Fibroblast of lung (primary cell): ENCODE measurements at regions not wholly inside any gene's neighbourhood (a gene's known extent, or its start where the extent isn't known, plus 50 kb on each side); places are given as distances from the start of the nearest gene placed in this dataset.
A peak's percentile ranks its signal among the peaks of the same experiment; 100 is the strongest.

Source experiments
- DNase-seq, 2 donors: peaks; one replicate each; pipeline versions ENCODE4 v3.0.0 to v3.0.0-alpha.2; 2010; ENCODE audit warnings: low read depth in 2 of 2
- H2AFZ ChIP-seq: 2 replicates; pipeline ENCODE4 v1.5.1; 2012; ENCODE audit warnings: low read length, control low read depth, inconsistent platforms
- H3K27ac ChIP-seq: 2 replicates; pipeline ENCODE4 v1.5.1; 2011; ENCODE audit warnings: low read length, control low read depth; ENCODE audit not compliant: insufficient read depth
- H3K27me3 ChIP-seq: 2 replicates; pipeline ENCODE4 v1.5.1; 2011; ENCODE audit warnings: mild to moderate bottlenecking, low read length; ENCODE audit not compliant: control insufficient read depth, insufficient read depth
- H3K36me3 ChIP-seq: 2 replicates; pipeline ENCODE4 v1.5.1; 2011; ENCODE audit warnings: low read length; ENCODE audit not compliant: control insufficient read depth, insufficient read depth
- H3K4me1 ChIP-seq: 2 replicates; pipeline ENCODE4 v1.5.1; 2011; ENCODE audit warnings: low read length; ENCODE audit not compliant: control insufficient read depth, insufficient read depth; ENCODE audit errors: extremely low read depth
- H3K4me2 ChIP-seq: 2 replicates; pipeline ENCODE4 v1.5.1; 2011; ENCODE audit warnings: low read length, control low read depth; ENCODE audit not compliant: insufficient read depth; ENCODE audit errors: extremely low read depth
- H3K4me3 ChIP-seq, 4 experiments: fragments of 200-600 bp in 1 of 4; sonication (generic) in 1 of 4; replicated peaks in 1 of 4; 2 replicates each; pipeline ENCODE4 v1.5.1; 2011 to 2016; ENCODE audit warnings: low read length in 4 of 4, low read depth in 3 of 4, mild to moderate bottlenecking in 3 of 4, control low read depth in 2 of 4, inconsistent platforms in 1 of 4, mixed read lengths in 1 of 4; ENCODE audit not compliant: insufficient read depth in 1 of 4; ENCODE audit errors: control extremely low read depth in 1 of 4
- H3K79me2 ChIP-seq: 2 replicates; pipeline ENCODE4 v1.5.1; 2012; ENCODE audit warnings: mild to moderate bottlenecking, low read length, inconsistent platforms; ENCODE audit not compliant: control insufficient read depth, insufficient read depth
- H3K9ac ChIP-seq: 2 replicates; pipeline ENCODE4 v1.5.1; 2011; ENCODE audit warnings: mild to moderate bottlenecking, low read length, control low read depth; ENCODE audit not compliant: insufficient read depth
- H3K9me3 ChIP-seq: 2 replicates; pipeline ENCODE4 v1.5.1; 2012; ENCODE audit warnings: low read depth, low read length; ENCODE audit not compliant: control insufficient read depth, insufficient read depth
- H4K20me1 ChIP-seq: 2 replicates; pipeline ENCODE4 v1.5.1; 2011; ENCODE audit warnings: low read length; ENCODE audit not compliant: control insufficient read depth, insufficient read depth; ENCODE audit errors: extremely low read depth
- CTCF ChIP-seq, 2 donors: IDR thresholded peaks in 1 of 2; conservative IDR thresholded peaks in 1 of 2; 1 replicate in 1 of 2; 2 replicates in 1 of 2; pipeline ENCODE4 v1.5.1; 2011 to 2012; ENCODE audit warnings: low read length in 2 of 2, control low read depth in 1 of 2, inconsistent platforms in 1 of 2, low read depth in 1 of 2, mild to moderate bottlenecking in 1 of 2
- EZH2 ChIP-seq: IDR thresholded peaks from 2 replicates; pipeline ENCODE4 v1.5.1; 2012; ENCODE audit warnings: low read length, control low read depth, mild to moderate bottlenecking; ENCODE audit errors: missing control alignments

DNA sequence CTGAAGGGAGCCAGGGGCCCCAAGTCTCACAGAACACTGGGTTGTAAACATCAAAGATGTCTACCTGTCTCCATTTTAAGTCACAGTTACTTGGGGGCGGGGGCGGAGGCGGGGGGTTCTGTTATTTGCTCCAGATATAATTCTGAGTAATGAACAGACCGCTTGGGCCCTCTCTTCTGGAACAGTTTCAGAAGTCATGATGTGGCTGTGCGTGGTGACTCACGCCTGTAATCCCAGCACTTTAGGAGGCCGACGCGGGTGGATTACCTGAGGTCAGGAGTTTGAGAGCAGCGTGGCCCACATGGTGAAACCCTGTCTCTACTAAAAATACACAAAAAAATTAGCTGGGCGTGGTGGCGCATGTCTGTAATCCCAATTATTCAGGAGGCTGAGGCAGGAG is 157.9 kb upstream of the APCDD1 start:
- Histone ChIP-seq H3K36me3 (no peaks in the 10 kb centered on the region), H4K20me1 (no peaks in the 10 kb centered on the region), H3K27ac (no peak overlapping the region), H3K4me3 (no peak overlapping the region), H3K4me1 (no peaks in the 10 kb centered on the region), H3K9ac (no peak overlapping the region), H3K79me2 (no peaks in the 10 kb centered on the region), H3K27me3 (peaks cover 3% of the 10 kb centered on the region), H3K4me2 (no peak overlapping the region), H3K9me3 (no peaks in the 10 kb centered on the region), H2AFZ (no peak overlapping the region)
- peak in 1 of 2 donors; percentile 33 for DNase-seq
- no peak for TF ChIP-seq CTCF (conservative IDR thresholded peaks at IDR 0.05 in 1 of 2, IDR thresholded peaks at IDR 0.05 in 1 of 2; ENCODE audit: low read depth in 1 of 2, low read length in 2 of 2)
- TF ChIP-seq EZH2: no peak

- H4K20me1 ChIP-seq: no peaks in the 10 kb centered on the region
- H3K36me3 ChIP-seq: no peaks in the 10 kb centered on the region
- H3K9me3 ChIP-seq: no peaks in the 10 kb centered on the region
- H3K27ac ChIP-seq: no peak overlapping the region
- TF ChIP-seq EZH2: no peak
- TF ChIP-seq CTCF (conservative IDR thresholded peaks at IDR 0.05 in 1 of 2, IDR thresholded peaks at IDR 0.05 in 1 of 2; ENCODE audit: low read depth in 1 of 2, low read length in 2 of 2): no peak
- H3K4me1 ChIP-seq: no peaks in the 10 kb centered on the region
- H2AFZ ChIP-seq: no peak overlapping the region
- peaks cover 3% of the 10 kb centered on the region for H3K27me3 ChIP-seq
- no peaks in the 10 kb centered on the region for H3K79me2 ChIP-seq
- no peak overlapping the region for H3K9ac ChIP-seq
- H3K4me3 ChIP-seq: no peak overlapping the region
- no peak overlapping the region for H3K4me2 ChIP-seq
- no peak for DNase-seq
These were observed 157.3 kb upstream of the APCDD1 start for GRCh38 chr18:10297086-10297485.

DNA sequence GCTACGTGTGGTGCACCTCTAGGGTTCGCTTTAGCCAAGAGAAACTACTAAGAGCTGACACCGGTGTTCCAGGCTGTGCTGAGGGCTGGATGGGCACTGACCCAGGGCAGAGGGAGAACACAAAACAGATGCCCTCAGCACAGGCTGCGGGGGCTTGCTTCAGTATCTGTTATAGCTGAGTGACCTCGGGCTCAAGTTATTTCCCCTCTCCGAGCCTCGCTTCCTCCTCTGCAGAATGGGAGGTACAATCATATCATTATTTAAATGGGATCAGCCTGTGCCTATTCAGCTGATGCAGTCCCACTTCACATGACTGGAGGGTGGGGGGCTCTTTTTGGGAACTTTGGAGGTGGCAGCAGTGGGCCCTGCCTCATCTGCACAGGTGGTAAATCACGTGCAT is 156.1 kb upstream of the APCDD1 start:
- TF ChIP-seq EZH2: no peak
- no peak for TF ChIP-seq CTCF (conservative IDR thresholded peaks at IDR 0.05 in 1 of 2, IDR thresholded peaks at IDR 0.05 in 1 of 2; ENCODE audit: low read depth in 1 of 2, low read length in 2 of 2)
- H3K4me3 ChIP-seq: no peak overlapping the region

More for the DNA sequence above, 156.1 kb upstream of the APCDD1 start:
- no peak overlapping the region for H2AFZ ChIP-seq
- H3K9me3 ChIP-seq: no peaks in the 10 kb centered on the region
- peaks cover 3% of the 10 kb centered on the region for H3K27me3 ChIP-seq
- H3K9ac ChIP-seq: no peak overlapping the region
- H3K36me3 ChIP-seq: no peaks in the 10 kb centered on the region
- no peak overlapping the region for H3K4me2 ChIP-seq
- no peaks in the 10 kb centered on the region for H3K79me2 ChIP-seq
- H3K4me1 ChIP-seq: no peaks in the 10 kb centered on the region
- DNase-seq: no peak
- no peaks in the 10 kb centered on the region for H4K20me1 ChIP-seq
- no peak overlapping the region for H3K27ac ChIP-seq
